ENCODE measurements at regions not wholly inside any gene's neighbourhood (a gene's known extent, or its start where the extent isn't known, plus 50 kb on each side); places are given as distances from the start of the nearest gene placed in this dataset.
A peak's percentile ranks its signal among the peaks of the same experiment; 100 is the strongest.

- H3K4me1 ChIP-seq (ENCODE audit: insufficient read depth, low read length) = peaks cover 22% of the 10 kb centered on the region
- CTCF ChIA-PET = no interaction called here
- H3K27me3 Mint-ChIP-seq = peaks cover 3 to 8% of the 10 kb centered on the region in 2 donors
- peak overlapping the region in 7 of 8 donors; percentile 15 to 72 (median 39) for H3K27ac Mint-ChIP-seq
- peak overlapping the region in 6 of 7 donors; percentile 4 to 80 (median 67) for H3K4me3 Mint-ChIP-seq
- H3K9me3 Mint-ChIP-seq = peaks cover 0 to 11% (median 6%) of the 10 kb centered on the region in 5 donors
- H3K36me3 Mint-ChIP-seq = no peaks in the 10 kb centered on the region
- POLR2A ChIA-PET = no interaction called here
- no peaks in the 10 kb centered on the region for H3K27me3 ChIP-seq (ENCODE audit: insufficient read depth, low read length, poor library complexity, severe bottlenecking)
- no peak overlapping the region for H3K4me3 ChIP-seq (ENCODE audit: low read length)
- no peak overlapping the region for H3K27ac ChIP-seq (ENCODE audit: low read depth, low read length)
- H3K36me3 ChIP-seq (ENCODE audit: insufficient read depth, low read length) = no peaks in the 10 kb centered on the region
- H3K4me1 Mint-ChIP-seq = peaks cover 22 to 27% (median 23%) of the 10 kb centered on the region in 3 donors
- peak in 1 of 5 donors; percentile 7 for DNase-seq
- H3K9me3 ChIP-seq (ENCODE audit: low read length) = peaks cover 8% of the 10 kb centered on the region
These were observed 119.9 kb upstream of the NCOR2 start for GRCh38 chr12:124687174-124687902.

DNA sequence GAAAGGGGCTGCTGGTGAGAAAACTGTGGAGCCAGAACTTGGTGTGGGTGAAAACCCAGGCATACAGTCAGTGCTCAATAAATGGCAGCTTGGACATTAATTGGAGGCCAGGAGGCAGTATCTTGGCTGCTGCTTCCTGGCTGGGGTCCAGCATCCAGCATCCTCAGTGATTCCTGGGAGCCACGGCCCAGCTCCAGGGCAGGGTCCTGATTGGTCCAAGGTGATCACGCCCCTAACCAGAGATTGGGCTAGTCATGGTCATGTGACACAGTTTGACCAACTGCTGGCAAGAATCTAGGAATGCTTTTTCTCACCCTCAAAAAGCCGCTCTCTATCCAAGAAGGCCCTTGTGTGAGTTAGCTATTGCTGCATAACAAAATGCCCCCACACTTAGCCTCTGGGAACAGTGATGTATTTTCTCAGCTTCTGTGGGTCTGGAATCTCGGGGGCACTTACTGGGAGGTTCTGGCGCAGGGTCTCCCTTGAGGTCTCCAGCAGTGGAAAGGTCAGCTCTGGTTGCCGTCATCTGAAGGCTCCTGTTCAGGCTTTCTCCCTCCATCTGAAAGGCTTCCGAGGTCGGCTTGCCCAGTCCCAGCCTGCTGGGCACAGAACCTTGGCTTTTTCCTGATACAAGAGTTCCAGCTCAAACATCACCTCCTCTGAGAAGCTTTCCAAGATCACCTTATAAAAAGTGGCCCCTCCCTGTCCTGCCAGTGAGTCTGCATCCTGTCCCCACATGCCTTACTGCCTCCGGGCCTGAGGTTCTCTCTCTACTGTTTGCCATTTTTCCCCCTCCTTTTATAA is 119.2 kb upstream of the NCOR2 start:
- Mint-ChIP-seq H3K4me1 (peaks cover 22 to 27% (median 23%) of the 10 kb centered on the region in 3 donors), H3K27ac (peak overlapping the region in 1 of 8 donors; percentile 39), H3K27me3 (peaks cover 3 to 8% of the 10 kb centered on the region in 2 donors), H3K9me3 (peaks cover 0 to 4% (median 3%) of the 10 kb centered on the region in 5 donors), H3K4me3 (no peak overlapping the region), H3K36me3 (no peaks in the 10 kb centered on the region)
- Histone ChIP-seq H3K4me3 (ENCODE audit: low read length) (no peak overlapping the region), H3K36me3 (ENCODE audit: insufficient read depth, low read length) (no peaks in the 10 kb centered on the region), H3K9me3 (ENCODE audit: low read length) (peaks cover under 1% of the 10 kb centered on the region), H3K4me1 (ENCODE audit: insufficient read depth, low read length) (peaks cover 22% of the 10 kb centered on the region), H3K27me3 (ENCODE audit: insufficient read depth, low read length, poor library complexity, severe bottlenecking) (no peaks in the 10 kb centered on the region), H3K27ac (ENCODE audit: low read depth, low read length) (no peak overlapping the region)
- no peak for DNase-seq
- ChIA-PET CTCF (no interaction called here), POLR2A (no interaction called here)

DNA sequence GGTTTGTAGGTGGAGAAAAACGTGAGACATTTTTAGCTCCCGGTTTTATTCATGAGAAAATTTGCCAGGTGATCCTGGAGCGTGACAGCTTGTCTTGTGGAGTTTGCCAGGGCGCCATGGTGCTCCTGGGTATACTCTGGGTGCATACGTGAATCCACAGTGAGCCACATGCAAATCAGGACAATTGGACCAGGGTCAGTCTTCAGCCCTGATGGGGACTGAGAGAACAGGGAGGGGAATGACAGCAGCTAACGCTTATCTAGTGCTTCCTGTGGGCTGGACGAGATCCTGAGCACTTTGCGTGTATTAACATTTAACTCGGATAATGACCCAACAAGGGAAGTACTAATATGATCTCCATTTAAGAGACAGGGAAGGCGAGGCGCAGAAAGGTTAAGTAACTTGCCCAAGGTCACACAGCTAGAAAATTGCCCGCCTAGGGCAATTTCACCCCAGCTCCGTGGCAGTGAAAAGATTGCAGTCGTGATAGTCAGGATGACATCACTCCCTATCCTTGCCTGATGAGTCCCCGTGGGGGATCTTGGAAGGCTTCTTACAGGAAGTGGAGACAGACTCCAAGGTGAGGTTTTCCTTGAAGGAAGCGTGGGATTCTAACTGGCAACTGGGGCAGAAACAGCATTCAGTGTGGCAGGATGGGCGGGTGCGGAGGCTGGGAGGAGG is 118.4 kb upstream of the NCOR2 start:
- Histone ChIP-seq H3K36me3 (ENCODE audit: insufficient read depth, low read length) (no peaks in the 10 kb centered on the region), H3K27me3 (ENCODE audit: insufficient read depth, low read length, poor library complexity, severe bottlenecking) (no peaks in the 10 kb centered on the region), H3K4me3 (ENCODE audit: low read length) (no peak overlapping the region), H3K9me3 (ENCODE audit: low read length) (no peaks in the 10 kb centered on the region), H3K27ac (ENCODE audit: low read depth, low read length) (no peak overlapping the region), H3K4me1 (ENCODE audit: insufficient read depth, low read length) (peaks cover 22% of the 10 kb centered on the region)
- no peak for DNase-seq
- Mint-ChIP-seq H3K27me3 (peaks cover 3 to 8% of the 10 kb centered on the region in 2 donors), H3K9me3 (no peaks in the 10 kb centered on the region), H3K4me1 (peaks cover 22 to 27% (median 23%) of the 10 kb centered on the region in 3 donors), H3K27ac (no peak overlapping the region), H3K4me3 (peak overlapping the region in 1 of 7 donors; percentile 61), H3K36me3 (no peaks in the 10 kb centered on the region)
- ChIA-PET POLR2A (no interaction called here), CTCF (no interaction called here)

DNA sequence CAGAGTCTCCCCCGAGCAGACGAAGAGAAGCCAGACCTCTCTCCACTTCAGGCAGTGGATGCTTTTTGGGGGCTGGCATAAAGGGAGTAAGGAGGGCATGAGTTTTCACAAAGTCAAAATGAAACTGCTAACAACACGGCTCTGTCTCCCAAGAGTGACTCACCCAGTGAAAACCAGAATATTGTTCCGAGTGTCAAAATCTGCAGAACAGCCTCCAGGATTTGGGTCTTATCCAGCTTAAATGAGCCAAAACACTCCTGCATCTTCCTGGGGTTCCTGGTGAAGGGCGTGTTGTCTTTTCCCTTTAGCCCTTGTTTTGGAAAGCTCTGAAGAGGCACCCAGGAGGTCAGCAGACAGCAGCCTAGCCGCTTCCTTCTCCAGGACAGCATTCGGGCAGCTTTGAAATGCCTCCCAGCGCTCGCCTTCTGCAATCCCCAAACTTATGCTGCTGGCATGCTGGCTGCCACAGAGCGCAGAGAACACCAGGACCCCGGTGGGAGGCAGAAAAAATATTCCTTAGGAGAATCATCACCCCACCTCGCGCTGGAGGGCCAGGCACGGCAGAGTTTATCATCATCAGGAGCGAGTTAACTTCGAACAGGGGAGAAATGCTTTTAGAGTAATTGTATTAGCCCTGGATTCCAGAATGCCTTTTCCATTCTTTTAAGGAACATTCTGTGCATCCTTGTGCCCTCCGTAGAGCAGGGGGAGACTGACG is 117.7 kb upstream of the NCOR2 start:
- H3K4me1 Mint-ChIP-seq = peaks cover 22 to 27% (median 23%) of the 10 kb centered on the region in 3 donors
- no peaks in the 10 kb centered on the region for H3K9me3 ChIP-seq (ENCODE audit: low read length)
- no peaks in the 10 kb centered on the region for H3K36me3 Mint-ChIP-seq
- H3K4me1 ChIP-seq (ENCODE audit: insufficient read depth, low read length) = peaks cover 22% of the 10 kb centered on the region
- ChIA-PET POLR2A (no interaction called here), CTCF (no interaction called here)
- no peaks in the 10 kb centered on the region for H3K27me3 ChIP-seq (ENCODE audit: insufficient read depth, low read length, poor library complexity, severe bottlenecking)
- peaks cover 3 to 8% of the 10 kb centered on the region in 2 donors for H3K27me3 Mint-ChIP-seq
- no peaks in the 10 kb centered on the region for H3K9me3 Mint-ChIP-seq
- no peaks in the 10 kb centered on the region for H3K36me3 ChIP-seq (ENCODE audit: insufficient read depth, low read length)
- peak overlapping the region in 1 of 7 donors; percentile 61 for H3K4me3 Mint-ChIP-seq
- H3K4me3 ChIP-seq (ENCODE audit: low read length) = no peak overlapping the region
- no peak for DNase-seq
- H3K27ac Mint-ChIP-seq = no peak overlapping the region
- no peak overlapping the region for H3K27ac ChIP-seq (ENCODE audit: low read depth, low read length)

DNA sequence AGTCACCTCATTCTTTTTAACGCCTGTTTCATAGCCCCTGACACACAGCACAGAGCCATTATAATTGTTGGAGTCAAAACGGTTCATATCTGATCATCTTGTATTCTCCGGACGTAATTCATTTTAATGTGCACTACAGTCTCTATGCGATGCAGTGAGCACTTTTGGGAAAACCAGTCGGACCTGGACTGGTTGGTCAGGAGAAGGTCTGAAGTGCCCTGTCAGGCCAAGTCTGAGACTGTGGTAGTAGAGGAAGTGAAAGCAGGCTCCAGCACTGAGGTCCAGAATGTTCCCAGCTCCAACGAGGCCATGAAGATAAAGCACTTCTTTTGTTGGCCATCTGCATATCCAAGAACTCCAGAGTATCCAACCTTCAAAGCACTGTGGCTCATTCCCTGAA is 117.1 kb upstream of the NCOR2 start:
- peak overlapping the region in 1 of 7 donors; percentile 51 for H3K4me3 Mint-ChIP-seq
- H3K27me3 ChIP-seq (ENCODE audit: insufficient read depth, low read length, poor library complexity, severe bottlenecking) = no peaks in the 10 kb centered on the region
- H3K27ac Mint-ChIP-seq = peak overlapping the region in 3 of 8 donors; percentile 14 to 57 (median 47)
- H3K4me1 ChIP-seq (ENCODE audit: insufficient read depth, low read length) = peaks cover 22% of the 10 kb centered on the region
- H3K36me3 ChIP-seq (ENCODE audit: insufficient read depth, low read length) = no peaks in the 10 kb centered on the region
- peaks cover 21 to 27% (median 23%) of the 10 kb centered on the region in 3 donors for H3K4me1 Mint-ChIP-seq
- POLR2A ChIA-PET = no interaction called here
- no peaks in the 10 kb centered on the region for H3K9me3 ChIP-seq (ENCODE audit: low read length)
- DNase-seq = no peak
- no peak overlapping the region for H3K4me3 ChIP-seq (ENCODE audit: low read length)
- CTCF ChIA-PET = no interaction called here
- no peaks in the 10 kb centered on the region for H3K9me3 Mint-ChIP-seq
- H3K36me3 Mint-ChIP-seq = no peaks in the 10 kb centered on the region
- no peak overlapping the region for H3K27ac ChIP-seq (ENCODE audit: low read depth, low read length)
- peaks cover 3 to 8% of the 10 kb centered on the region in 2 donors for H3K27me3 Mint-ChIP-seq

- Histone ChIP-seq H3K4me3 (ENCODE audit: low read length) (no peak overlapping the region), H3K27ac (ENCODE audit: low read depth, low read length) (no peak overlapping the region), H3K4me1 (ENCODE audit: insufficient read depth, low read length) (peaks cover 19% of the 10 kb centered on the region), H3K9me3 (ENCODE audit: low read length) (no peaks in the 10 kb centered on the region), H3K27me3 (ENCODE audit: insufficient read depth, low read length, poor library complexity, severe bottlenecking) (no peaks in the 10 kb centered on the region), H3K36me3 (ENCODE audit: insufficient read depth, low read length) (no peaks in the 10 kb centered on the region)
- H3K4me1 Mint-ChIP-seq = peaks cover 17 to 23% (median 19%) of the 10 kb centered on the region in 3 donors
- H3K27ac Mint-ChIP-seq = no peak overlapping the region
- H3K4me3 Mint-ChIP-seq = no peak overlapping the region
- no peaks in the 10 kb centered on the region for H3K9me3 Mint-ChIP-seq
- DNase-seq = no peak
- POLR2A ChIA-PET = no interaction called here
- H3K27me3 Mint-ChIP-seq = peaks cover 3 to 8% of the 10 kb centered on the region in 2 donors
- CTCF ChIA-PET = no interaction called here
- no peaks in the 10 kb centered on the region for H3K36me3 Mint-ChIP-seq
These were observed 116.0 kb upstream of the NCOR2 start for GRCh38 chr12:124683152-124684124.
